ENCODE measurements at regions not wholly inside any gene's neighbourhood (a gene's known extent, or its start where the extent isn't known, plus 50 kb on each side); places are given as distances from the start of the nearest gene placed in this dataset.

DNA sequence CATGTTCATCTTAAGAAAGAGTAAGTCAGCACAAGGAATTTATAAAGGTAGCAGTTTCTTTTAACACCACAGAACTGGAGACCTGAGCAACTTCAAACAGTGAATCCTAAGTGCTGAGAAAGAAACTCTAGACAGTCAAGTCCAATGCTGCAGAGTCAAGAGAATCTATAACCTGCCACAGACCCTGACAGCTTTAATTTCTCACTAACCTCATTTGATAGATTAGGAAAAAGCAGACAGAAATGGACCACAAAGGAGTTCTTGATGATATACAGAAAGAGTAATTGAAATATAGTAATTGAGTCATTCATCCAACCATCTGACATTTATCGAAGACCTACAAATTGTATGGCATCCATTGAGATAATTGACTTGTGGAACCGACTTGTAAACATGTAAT lies 847.0 kb downstream of the SORCS1 start:
- DNase-seq (ENCODE audit: insufficient read length) (no peak), FAIRE-seq (no peak)
- TF ChIP-seq POLR2AphosphoS5 (IDR thresholded peaks at IDR 0.05; ENCODE audit: low read depth, low read length): no peak
- TF ChIP-seq TAF1 (IDR thresholded peaks at IDR 0.05; ENCODE audit: borderline replicate concordance, low read depth, low read length): no peak

DNA sequence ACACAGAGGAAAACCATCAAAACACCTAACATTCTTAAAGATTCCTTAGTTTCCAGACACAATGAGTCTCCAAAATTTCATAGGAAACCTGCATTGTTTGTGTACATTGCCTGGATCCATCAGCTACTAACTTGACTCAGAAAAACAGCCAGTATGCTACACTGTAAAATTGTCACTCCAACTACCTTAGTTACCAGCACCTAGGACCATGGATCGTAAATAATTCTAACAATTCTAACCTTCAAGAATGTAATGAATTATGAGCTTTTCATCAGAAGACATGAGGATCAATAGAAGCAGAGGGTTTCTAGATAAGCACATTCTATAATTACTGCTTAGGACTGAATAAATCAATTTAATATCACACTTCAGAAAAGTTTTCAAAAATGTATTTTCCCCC lies 851.5 kb downstream of the SORCS1 start:
- DNase-seq (ENCODE audit: insufficient read length) (no peak), FAIRE-seq (no peak)
- TF ChIP-seq TAF1 (IDR thresholded peaks at IDR 0.05; ENCODE audit: borderline replicate concordance, low read depth, low read length) (no peak), POLR2A (IDR thresholded peaks at IDR 0.05; ENCODE audit: low read depth, low read length) (no peak), POLR2AphosphoS5 (IDR thresholded peaks at IDR 0.05; ENCODE audit: low read depth, low read length) (no peak)

DNA sequence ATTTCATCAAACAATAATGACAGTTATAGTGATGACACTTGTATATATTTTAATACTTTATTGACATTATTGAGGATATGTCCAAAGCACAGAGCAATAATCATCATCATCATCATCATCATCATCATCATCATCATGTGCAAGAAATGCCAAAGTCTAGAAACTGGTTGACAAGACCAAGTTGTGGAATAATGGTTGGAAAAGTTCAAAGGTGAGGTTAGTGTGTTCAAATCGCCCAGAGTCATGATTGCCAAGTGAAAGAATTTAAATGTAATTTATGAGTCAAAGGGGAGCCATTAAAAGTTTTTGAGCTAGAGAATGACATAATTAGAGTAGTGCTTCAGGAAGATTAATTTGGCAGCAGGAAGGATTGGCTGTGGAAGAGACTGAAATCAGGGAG lies 852.4 kb downstream of the SORCS1 start:
- DNase-seq (ENCODE audit: insufficient read length): no peak
- TF ChIP-seq POLR2A (IDR thresholded peaks at IDR 0.05; ENCODE audit: low read depth, low read length) (no peak), TAF1 (IDR thresholded peaks at IDR 0.05; ENCODE audit: borderline replicate concordance, low read depth, low read length) (no peak), POLR2AphosphoS5 (IDR thresholded peaks at IDR 0.05; ENCODE audit: low read depth, low read length) (no peak)
- FAIRE-seq: no peak

GRCh38 chr10:106311590-106311989 lies 852.9 kb downstream of the SORCS1 start:
- FAIRE-seq: no peak

DNA sequence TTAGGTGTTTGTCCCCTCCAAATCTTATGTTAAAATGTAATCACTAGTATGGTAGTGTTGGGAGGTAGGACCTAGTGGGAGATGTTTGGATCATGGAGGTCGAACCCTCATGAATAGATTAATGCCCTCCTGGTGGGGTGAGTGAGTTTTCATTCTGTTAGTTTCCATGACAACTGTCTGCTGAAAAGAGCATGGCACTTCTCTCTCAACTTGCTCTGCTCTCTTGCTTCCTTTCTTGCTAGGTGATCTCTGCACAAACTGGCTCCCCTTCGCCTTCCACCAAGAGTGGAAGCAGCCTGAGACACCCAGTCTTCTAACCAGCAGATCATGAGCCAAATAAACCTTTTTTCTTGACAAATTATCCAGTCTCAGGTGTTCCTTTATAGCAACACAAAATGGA lies 853.9 kb downstream of the SORCS1 start:
- TF ChIP-seq POLR2A (IDR thresholded peaks at IDR 0.05; ENCODE audit: low read depth, low read length) (no peak), POLR2AphosphoS5 (IDR thresholded peaks at IDR 0.05; ENCODE audit: low read depth, low read length) (no peak), TAF1 (IDR thresholded peaks at IDR 0.05; ENCODE audit: borderline replicate concordance, low read depth, low read length) (no peak)

More at GRCh38 chr10:106311590-106311989, 852.9 kb downstream of the SORCS1 start:
- DNase-seq (ENCODE audit: insufficient read length): no peak
- TF ChIP-seq TAF1 (IDR thresholded peaks at IDR 0.05; ENCODE audit: borderline replicate concordance, low read depth, low read length) (no peak), POLR2AphosphoS5 (IDR thresholded peaks at IDR 0.05; ENCODE audit: low read depth, low read length) (no peak), POLR2A (IDR thresholded peaks at IDR 0.05; ENCODE audit: low read depth, low read length) (no peak)

DNA sequence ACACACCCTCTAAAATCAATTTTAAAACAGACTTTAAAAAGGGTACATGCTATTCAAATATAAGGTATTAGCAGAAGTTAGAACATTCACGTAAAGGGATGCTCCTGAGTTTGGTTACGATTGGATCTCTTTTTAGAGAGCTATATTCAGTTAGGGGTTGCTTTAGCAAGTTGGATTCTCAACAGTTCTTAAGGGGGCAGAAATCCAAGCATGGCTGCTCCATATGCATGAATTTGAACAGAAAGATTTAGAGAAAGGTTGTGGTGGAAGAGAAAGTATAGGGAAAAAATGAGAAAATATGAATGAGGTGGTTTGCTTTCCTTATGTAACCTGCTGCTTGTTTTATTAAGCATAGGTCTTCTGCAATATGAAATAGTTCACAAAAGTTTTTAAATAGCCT lies 855.1 kb downstream of the SORCS1 start:
- FAIRE-seq (no peak), DNase-seq (ENCODE audit: insufficient read length) (no peak)
- TF ChIP-seq TAF1 (IDR thresholded peaks at IDR 0.05; ENCODE audit: borderline replicate concordance, low read depth, low read length) (no peak), POLR2AphosphoS5 (IDR thresholded peaks at IDR 0.05; ENCODE audit: low read depth, low read length) (no peak), POLR2A (IDR thresholded peaks at IDR 0.05; ENCODE audit: low read depth, low read length) (no peak)

More for the DNA sequence above, 853.9 kb downstream of the SORCS1 start:
- DNase-seq (ENCODE audit: insufficient read length) (no peak), FAIRE-seq (no peak)

DNA sequence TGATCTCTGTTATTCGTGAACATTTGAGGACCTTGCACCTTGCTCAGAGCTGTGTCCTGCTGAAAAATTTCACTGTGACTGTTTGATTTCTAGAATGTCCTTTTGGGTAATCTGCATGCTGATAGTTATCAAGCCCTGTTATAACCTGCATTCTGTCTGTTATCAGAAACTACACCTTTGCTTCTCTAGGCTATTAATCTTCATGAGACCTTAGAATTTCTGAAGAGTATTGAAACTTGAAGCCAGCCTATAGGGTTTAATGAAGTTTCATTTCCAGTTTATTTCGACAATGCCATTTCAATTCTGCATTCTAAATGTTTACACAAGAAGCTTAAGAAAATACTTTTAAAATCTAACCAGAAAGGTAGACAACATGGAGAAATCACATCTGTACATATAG lies 856.2 kb downstream of the SORCS1 start:
- FAIRE-seq (no peak), DNase-seq (ENCODE audit: insufficient read length) (no peak)
- TF ChIP-seq POLR2A (IDR thresholded peaks at IDR 0.05; ENCODE audit: low read depth, low read length) (no peak), POLR2AphosphoS5 (IDR thresholded peaks at IDR 0.05; ENCODE audit: low read depth, low read length) (no peak), TAF1 (IDR thresholded peaks at IDR 0.05; ENCODE audit: borderline replicate concordance, low read depth, low read length) (no peak)

- TF ChIP-seq POLR2A (IDR thresholded peaks at IDR 0.05; ENCODE audit: low read depth, low read length) (no peak), POLR2AphosphoS5 (IDR thresholded peaks at IDR 0.05; ENCODE audit: low read depth, low read length) (no peak), TAF1 (IDR thresholded peaks at IDR 0.05; ENCODE audit: borderline replicate concordance, low read depth, low read length) (no peak)
- DNase-seq (ENCODE audit: insufficient read length): no peak
- no peak for FAIRE-seq
Observed at GRCh38 chr10:106304056-106304455, 860.5 kb downstream of the SORCS1 start.

DNA sequence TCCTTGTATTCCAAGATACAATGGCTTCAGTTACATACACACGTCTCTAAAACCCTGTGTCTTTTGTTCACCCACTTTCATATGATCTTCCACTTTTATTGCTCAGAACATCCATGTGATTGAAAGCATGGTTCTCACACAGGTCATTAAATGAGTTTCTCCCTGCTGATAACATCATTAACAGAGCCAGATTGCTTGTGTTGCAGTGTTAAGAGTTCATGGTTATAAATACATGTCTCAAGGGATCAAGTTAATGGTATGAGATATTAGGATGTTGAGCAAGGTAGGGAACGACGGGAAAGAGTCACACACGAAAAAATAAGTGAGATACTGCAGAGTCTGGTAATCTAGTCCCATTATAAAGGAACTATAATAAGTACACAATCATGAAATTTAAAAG lies 861.5 kb downstream of the SORCS1 start:
- no peak for FAIRE-seq
- no peak for DNase-seq (ENCODE audit: insufficient read length)

DNA sequence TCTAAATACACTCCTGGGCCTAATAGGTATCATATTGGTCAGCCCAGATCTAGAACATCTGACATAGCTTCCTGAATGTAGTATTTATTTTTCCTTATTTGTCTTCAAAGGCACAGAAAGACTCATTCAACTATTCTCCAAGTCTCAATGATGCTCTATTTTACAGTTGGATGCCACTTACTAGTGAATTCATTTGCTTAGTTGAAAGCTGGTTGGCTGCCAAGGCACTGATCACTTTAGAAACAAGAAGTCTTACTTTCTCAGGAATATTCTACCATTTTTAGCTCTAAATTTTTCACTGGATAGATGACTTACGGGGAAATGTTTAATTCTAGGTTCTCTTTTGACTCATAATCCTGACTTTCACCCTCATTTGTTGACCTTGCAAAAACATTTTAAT lies 863.4 kb downstream of the SORCS1 start:
- DNase-seq (ENCODE audit: insufficient read length) (no peak), FAIRE-seq (no peak)
- no peak for TF ChIP-seq POLR2A (IDR thresholded peaks at IDR 0.05; ENCODE audit: low read depth, low read length)
- no peak for TF ChIP-seq POLR2AphosphoS5 (IDR thresholded peaks at IDR 0.05; ENCODE audit: low read depth, low read length)
- no peak for TF ChIP-seq TAF1 (IDR thresholded peaks at IDR 0.05; ENCODE audit: borderline replicate concordance, low read depth, low read length)

More for the DNA sequence above, 861.5 kb downstream of the SORCS1 start:
- TF ChIP-seq POLR2AphosphoS5 (IDR thresholded peaks at IDR 0.05; ENCODE audit: low read depth, low read length) (no peak), POLR2A (IDR thresholded peaks at IDR 0.05; ENCODE audit: low read depth, low read length) (no peak), TAF1 (IDR thresholded peaks at IDR 0.05; ENCODE audit: borderline replicate concordance, low read depth, low read length) (no peak)

DNA sequence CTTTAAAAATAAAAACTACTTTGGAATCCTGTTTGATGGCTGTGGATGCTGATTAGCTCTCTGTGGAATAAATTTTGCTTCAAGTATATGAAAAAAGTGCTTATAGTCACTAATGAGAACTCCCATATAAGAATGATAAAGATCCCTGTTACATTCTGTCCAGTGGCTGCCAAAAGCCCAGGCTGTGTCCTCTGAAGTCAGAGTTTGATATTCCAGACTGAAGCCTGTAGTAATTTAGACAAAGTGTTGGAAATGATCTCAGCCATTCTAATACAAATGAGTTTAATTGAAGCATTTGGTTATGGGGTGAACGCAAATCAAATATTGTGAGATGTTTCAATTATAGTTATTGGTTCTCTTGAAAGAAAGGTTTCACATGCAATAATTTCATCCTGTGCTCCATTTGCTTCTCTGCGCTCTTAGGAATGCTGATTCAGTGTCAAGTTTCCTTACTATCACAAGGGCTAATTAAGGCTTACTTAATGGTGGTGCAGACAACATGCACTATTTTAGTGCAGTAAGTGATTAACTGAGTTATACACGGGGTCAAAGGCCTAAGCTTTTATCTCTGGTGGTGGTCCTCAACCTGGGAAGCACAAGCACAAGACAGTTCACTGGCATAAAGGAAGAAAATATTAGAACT lies 867.6 kb downstream of the SORCS1 start:
- no peak for TF ChIP-seq POLR2A (IDR thresholded peaks at IDR 0.05; ENCODE audit: low read depth, low read length)
- no peak for TF ChIP-seq POLR2AphosphoS5 (IDR thresholded peaks at IDR 0.05; ENCODE audit: low read depth, low read length)
- TF ChIP-seq TAF1 (IDR thresholded peaks at IDR 0.05; ENCODE audit: borderline replicate concordance, low read depth, low read length): no peak
- FAIRE-seq: no peak
- no peak for DNase-seq (ENCODE audit: insufficient read length)

GRCh38 chr10:106284802-106285587 lies 879.5 kb downstream of the SORCS1 start:
- DNase-seq (ENCODE audit: insufficient read length) (no peak), FAIRE-seq (no peak)
- TF ChIP-seq TAF1 (IDR thresholded peaks at IDR 0.05; ENCODE audit: borderline replicate concordance, low read depth, low read length) (no peak), POLR2A (IDR thresholded peaks at IDR 0.05; ENCODE audit: low read depth, low read length) (no peak), POLR2AphosphoS5 (IDR thresholded peaks at IDR 0.05; ENCODE audit: low read depth, low read length) (no peak)

Measured in GM12892 (cell line).